ENCODE measurements at regions not wholly inside any gene's neighbourhood (a gene's known extent, or its start where the extent isn't known, plus 50 kb on each side); places are given as distances from the start of the nearest gene placed in this dataset.

DNA sequence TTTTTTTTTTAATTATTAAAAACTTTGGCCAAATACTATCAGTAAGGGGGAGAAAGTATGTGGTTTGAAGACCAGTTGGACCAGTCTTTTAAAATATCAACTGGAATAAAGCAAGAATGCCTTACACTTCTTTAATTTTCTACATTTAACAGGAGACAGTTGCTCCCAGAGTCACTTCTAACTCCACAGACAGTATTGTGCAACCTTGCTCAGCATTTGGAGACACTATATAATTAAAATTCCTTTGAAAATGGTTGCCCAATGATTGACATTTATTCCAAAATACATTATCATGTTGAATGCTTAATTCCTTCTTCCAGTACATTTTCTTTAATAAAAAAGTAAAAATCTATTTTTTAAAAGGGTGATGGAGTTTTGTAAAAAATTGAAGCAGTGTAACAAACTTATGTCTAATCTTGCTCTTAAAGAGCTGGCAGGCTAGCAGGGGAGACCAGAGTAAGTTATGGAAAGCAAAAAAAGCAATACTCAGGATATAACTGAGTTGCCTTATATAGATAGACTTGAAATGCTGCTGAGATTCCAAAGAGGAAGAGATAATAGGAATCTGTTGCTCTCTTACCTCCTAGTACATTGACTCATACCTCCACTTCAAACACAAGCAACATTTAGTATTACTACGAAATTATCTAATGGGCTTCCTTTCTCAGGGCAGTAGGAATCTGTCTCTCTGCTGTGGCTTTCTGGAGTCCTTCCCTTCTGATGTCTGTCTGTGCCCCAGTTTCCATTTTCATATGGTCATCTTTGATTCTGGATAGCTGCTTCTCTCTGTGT lies 69.7 kb upstream of the RGL1 start:
- Histone ChIP-seq H3K4me1 (ENCODE audit: insufficient read depth, low read length) (peaks cover 45% of the 10 kb centered on the region), H3K9ac (ENCODE audit: insufficient read depth, low read depth, low read length) (no peak overlapping the region), H3K79me2 (ENCODE audit: insufficient read depth, low read length) (no peaks in the 10 kb centered on the region), H4K20me1 (ENCODE audit: insufficient read depth, low read length) (no peaks in the 10 kb centered on the region), H3K36me3 (replicated peaks in 1 of 2; ENCODE audit: control insufficient read depth in 1 of 2, insufficient read depth in 2 of 2, low read length in 2 of 2) (no peaks in the 10 kb centered on the region), H3K27ac (ENCODE audit: extremely low read length, insufficient read depth, low read length) (peak overlapping the region; percentile 36), H3K9me3 (ENCODE audit: low read length) (no peaks in the 10 kb centered on the region), H2AFZ (ENCODE audit: low read length) (no peak overlapping the region), H3K4me2 (ENCODE audit: low read depth, low read length) (no peak overlapping the region; the same call in 1 of the 2 replicates), H3K27me3 (ENCODE audit: control insufficient read depth in 1 of 2, insufficient read depth in 2 of 2, low read length in 2 of 2) (no peaks in the 10 kb centered on the region), H3K4me3 (replicated peaks in 1 of 3; ENCODE audit: insufficient read depth in 1 of 3, low read depth in 2 of 3, low read length in 3 of 3) (no peak overlapping the region)
- intact Hi-C loops (cut with micrococcal nuclease; ENCODE audit: unreplicated experiment), result loop anchor here (10.0 kb wide), 1 partner anchor 110 kb away; no protein-coding TSS in a partner anchor
- 68% methylated on average over 1 of the region's 1 CpG for WGBS (ENCODE audit: low lambda C conversion rate)
- BruUV-seq (replicated peaks), result no TSS peak
- peak; percentile 60 for TF ChIP-seq CEBPB (IDR thresholded peaks at IDR 0.05; ENCODE audit: borderline replicate concordance, low read depth, low read length)
- TF ChIP-seq, protein P1, sequence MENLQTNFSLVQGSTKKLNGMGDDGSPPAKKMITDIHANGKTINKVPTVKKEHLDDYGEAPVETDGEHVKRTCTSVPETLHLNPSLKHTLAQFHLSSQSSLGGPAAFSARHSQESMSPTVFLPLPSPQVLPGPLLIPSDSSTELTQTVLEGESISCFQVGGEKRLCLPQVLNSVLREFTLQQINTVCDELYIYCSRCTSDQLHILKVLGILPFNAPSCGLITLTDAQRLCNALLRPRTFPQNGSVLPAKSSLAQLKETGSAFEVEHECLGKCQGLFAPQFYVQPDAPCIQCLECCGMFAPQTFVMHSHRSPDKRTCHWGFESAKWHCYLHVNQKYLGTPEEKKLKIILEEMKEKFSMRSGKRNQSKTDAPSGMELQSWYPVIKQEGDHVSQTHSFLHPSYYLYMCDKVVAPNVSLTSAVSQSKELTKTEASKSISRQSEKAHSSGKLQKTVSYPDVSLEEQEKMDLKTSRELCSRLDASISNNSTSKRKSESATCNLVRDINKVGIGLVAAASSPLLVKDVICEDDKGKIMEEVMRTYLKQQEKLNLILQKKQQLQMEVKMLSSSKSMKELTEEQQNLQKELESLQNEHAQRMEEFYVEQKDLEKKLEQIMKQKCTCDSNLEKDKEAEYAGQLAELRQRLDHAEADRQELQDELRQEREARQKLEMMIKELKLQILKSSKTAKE (CRISPR knock-in tag; IDR thresholded peaks at IDR 0.05; ENCODE audit: borderline replicate concordance), result no peak
- ATAC-seq, result no peak
- ChIA-PET CTCF (ENCODE audit: low intra/inter-chr PET ratio, low total read pairs) (no interaction called here), POLR2A (no interaction called here)
- no peak for DNase-seq (ENCODE audit: low spot score)
- no peak for FAIRE-seq
- in situ Hi-C loops (cut with HindIII; ENCODE audit: extremely low pct_ligation_motif_present, low pct_unique_long_range_greater_than_20kb), result no loop called here

DNA sequence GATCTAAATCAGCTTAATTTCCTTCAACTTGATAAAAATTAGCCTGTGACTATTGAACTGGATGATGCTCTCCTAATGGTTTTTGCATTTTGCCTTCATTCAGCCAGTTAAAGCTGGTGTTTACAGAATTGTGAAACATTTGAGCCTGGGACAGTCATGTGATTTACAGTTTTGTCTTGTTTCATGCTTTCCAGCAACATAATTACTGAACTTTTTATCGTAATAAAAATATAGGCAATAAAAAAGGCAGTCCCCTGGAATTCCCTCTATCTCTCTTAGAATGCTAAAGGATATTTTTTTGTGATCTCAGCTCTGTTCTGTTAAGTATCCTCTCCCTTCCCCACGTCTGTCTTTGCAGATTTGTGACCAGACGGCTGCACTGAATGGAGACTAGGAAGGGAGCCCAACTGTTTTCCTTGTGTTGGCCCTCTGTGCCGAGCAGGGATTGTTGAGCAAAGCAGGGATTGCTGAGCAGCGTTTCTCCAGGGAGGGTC lies 70.3 kb upstream of the RGL1 start:
- no TSS peak for BruUV-seq (replicated peaks)
- TF ChIP-seq, protein P2, sequence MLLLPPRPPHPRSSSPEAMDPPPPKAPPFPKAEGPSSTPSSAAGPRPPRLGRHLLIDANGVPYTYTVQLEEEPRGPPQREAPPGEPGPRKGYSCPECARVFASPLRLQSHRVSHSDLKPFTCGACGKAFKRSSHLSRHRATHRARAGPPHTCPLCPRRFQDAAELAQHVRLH (CRISPR knock-in tag; IDR thresholded peaks at IDR 0.05; ENCODE audit: borderline replicate concordance, low read depth), result no peak
- peak; percentile 51 for TF ChIP-seq CEBPB (IDR thresholded peaks at IDR 0.05; ENCODE audit: borderline replicate concordance, low read depth, low read length)
- no peak for TF ChIP-seq GATA4 (IDR thresholded peaks at IDR 0.05; ENCODE audit: borderline replicate concordance, low read depth)
- peak; percentile 39; the same call in 1 of the 2 replicates for TF ChIP-seq BCL6 (CRISPR knock-in tag; IDR thresholded peaks at IDR 0.05)
- TF ChIP-seq GATAD1 (CRISPR knock-in tag; IDR thresholded peaks at IDR 0.05), result no peak
- TF ChIP-seq MBD4 (IDR thresholded peaks at IDR 0.05; ENCODE audit: borderline replicate concordance, low read length), result no peak
- no peak for TF ChIP-seq ZNF777 (CRISPR knock-in tag; IDR thresholded peaks at IDR 0.05)
- no peak for TF ChIP-seq SRSF4 (IDR thresholded peaks at IDR 0.05; ENCODE audit: low read depth, low read length, poor library complexity, severe bottlenecking)
- TF ChIP-seq, protein P3, sequence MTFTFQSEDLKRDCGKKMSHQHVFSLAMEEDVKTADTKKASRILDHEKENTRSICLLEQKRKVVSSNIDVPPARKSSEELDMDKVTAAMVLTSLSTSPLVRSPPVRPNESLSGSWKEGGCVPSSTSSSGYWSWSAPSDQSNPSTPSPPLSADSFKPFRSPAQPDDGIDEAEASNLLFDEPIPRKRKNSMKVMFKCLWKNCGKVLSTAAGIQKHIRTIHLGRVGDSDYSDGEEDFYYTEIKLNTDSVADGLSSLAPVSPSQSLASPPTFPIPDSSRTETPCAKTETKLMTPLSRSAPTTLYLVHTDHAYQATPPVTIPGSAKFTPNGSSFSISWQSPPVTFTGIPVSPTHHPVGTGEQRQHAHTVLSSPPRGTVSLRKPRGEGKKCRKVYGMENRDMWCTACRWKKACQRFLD (CRISPR knock-in tag; IDR thresholded peaks at IDR 0.05; ENCODE audit: borderline replicate concordance), result no peak
- TF ChIP-seq FOXA3 (CRISPR knock-in tag; IDR thresholded peaks at IDR 0.05), result peak; percentile 55; the same call in 1 of the 2 replicates
- no peak for TF ChIP-seq ZNF605 (CRISPR knock-in tag; IDR thresholded peaks at IDR 0.05)

More for the DNA sequence above, 70.3 kb upstream of the RGL1 start:
- peak overlapping the region; percentile 36 for H3K27ac ChIP-seq (ENCODE audit: extremely low read length, insufficient read depth, low read length)
- DNase-seq (ENCODE audit: low spot score), result no peak
- in situ Hi-C loops (cut with HindIII; ENCODE audit: extremely low pct_ligation_motif_present, low pct_unique_long_range_greater_than_20kb) (no loop called here), intact Hi-C loops (cut with micrococcal nuclease; ENCODE audit: unreplicated experiment) (loop anchor here (10.0 kb wide), 1 partner anchor 110 kb away; no protein-coding TSS in a partner anchor)
- CTCF ChIA-PET (ENCODE audit: low intra/inter-chr PET ratio, low total read pairs), result no interaction called here
- WGBS (ENCODE audit: low lambda C conversion rate), result 39% methylated on average over 5 of the region's 5 CpGs
- POLR2A ChIA-PET, result no interaction called here
- no peak overlapping the region for H2AFZ ChIP-seq (ENCODE audit: low read length)
- H3K27me3 ChIP-seq (ENCODE audit: control insufficient read depth in 1 of 2, insufficient read depth in 2 of 2, low read length in 2 of 2), result no peaks in the 10 kb centered on the region
- H3K36me3 ChIP-seq (replicated peaks in 1 of 2; ENCODE audit: control insufficient read depth in 1 of 2, insufficient read depth in 2 of 2, low read length in 2 of 2), result no peaks in the 10 kb centered on the region
- no peak; the same call in 2 of the 3 replicates for ATAC-seq
- H3K9ac ChIP-seq (ENCODE audit: insufficient read depth, low read depth, low read length), result no peak overlapping the region
- no peak overlapping the region for H3K4me3 ChIP-seq (replicated peaks in 1 of 3; ENCODE audit: insufficient read depth in 1 of 3, low read depth in 2 of 3, low read length in 3 of 3)
- H3K4me2 ChIP-seq (ENCODE audit: low read depth, low read length), result peak overlapping the region; percentile 32
- no peak for FAIRE-seq
- H3K9me3 ChIP-seq (ENCODE audit: low read length), result no peaks in the 10 kb centered on the region
- H3K4me1 ChIP-seq (ENCODE audit: insufficient read depth, low read length), result peaks cover 45% of the 10 kb centered on the region
- no peaks in the 10 kb centered on the region for H4K20me1 ChIP-seq (ENCODE audit: insufficient read depth, low read length)
- no peaks in the 10 kb centered on the region for H3K79me2 ChIP-seq (ENCODE audit: insufficient read depth, low read length)

Measured in HepG2 (cell line).